ENCODE measurements at regions not wholly inside any gene's neighbourhood (a gene's known extent, or its start where the extent isn't known, plus 50 kb on each side); places are given as distances from the start of the nearest gene placed in this dataset.
A peak's percentile ranks its signal among the peaks of the same experiment; 100 is the strongest.
"Not testable (repeated sequence)": the region's sequence is repeated elsewhere in the genome, so short reads cannot be mapped to it uniquely, and the experiment has no call there.

GRCh38 chr11:29224739-29225384 lies 792.0 kb downstream of the KCNA4 start:
- H3K27ac ChIP-seq (ENCODE audit: low read depth in 1 of 2, low read length in 1 of 2): no peak overlapping the region
- H3K4me1 ChIP-seq (ENCODE audit: control insufficient read depth in 5 of 5, insufficient read depth in 5 of 5, low read length in 5 of 5): no peaks in the 10 kb centered on the region
- WGBS, 2 donors: 76 to 78% methylated on average over 9 of the region's 9 CpGs
- H3K27me3 ChIP-seq (ENCODE audit: control insufficient read depth in 3 of 3, insufficient read depth in 3 of 3, low read length in 2 of 3): no peaks in the 10 kb centered on the region
- TF ChIP-seq CTCF (IDR thresholded peaks at IDR 0.05; ENCODE audit: control extremely low read depth, extremely low read depth): no peak
- no peak overlapping the region for H3K9ac ChIP-seq (ENCODE audit: insufficient read depth in 1 of 2, low read length in 2 of 2)
- ATAC-seq (ENCODE audit: insufficient read depth, low FRiP score) (no peak), DNase-seq (no peak)
- no peak overlapping the region for H3K4me3 ChIP-seq
- H3K9me3 ChIP-seq (ENCODE audit: control insufficient read depth in 4 of 4, insufficient read depth in 3 of 4, low read length in 3 of 4): peaks cover 0 to 2% (median 1%) of the 10 kb centered on the region in 4 donors
- H3K36me3 ChIP-seq (ENCODE audit: control insufficient read depth in 4 of 4, insufficient read depth in 4 of 4, low read length in 4 of 4): no peaks in the 10 kb centered on the region

GRCh38 chr11:29219531-29219930 lies 797.3 kb downstream of the KCNA4 start:
- H3K9ac ChIP-seq (ENCODE audit: insufficient read depth in 1 of 2, low read length in 2 of 2); H3K27ac ChIP-seq (ENCODE audit: low read depth in 1 of 2, low read length in 1 of 2); ATAC-seq (ENCODE audit: insufficient read depth, low FRiP score); H3K9me3 ChIP-seq (ENCODE audit: control insufficient read depth in 4 of 4, insufficient read depth in 3 of 4, low read length in 3 of 4); H3K4me3 ChIP-seq; H3K36me3 ChIP-seq (ENCODE audit: control insufficient read depth in 4 of 4, insufficient read depth in 4 of 4, low read length in 4 of 4); DNase-seq; H3K4me1 ChIP-seq (ENCODE audit: control insufficient read depth in 5 of 5, insufficient read depth in 5 of 5, low read length in 5 of 5); H3K27me3 ChIP-seq (ENCODE audit: control insufficient read depth in 3 of 3, insufficient read depth in 3 of 3, low read length in 2 of 3): not testable (repeated sequence)
- 0 to 47% methylated on average over 1 of the region's 1 CpG for WGBS, 2 donors

DNA sequence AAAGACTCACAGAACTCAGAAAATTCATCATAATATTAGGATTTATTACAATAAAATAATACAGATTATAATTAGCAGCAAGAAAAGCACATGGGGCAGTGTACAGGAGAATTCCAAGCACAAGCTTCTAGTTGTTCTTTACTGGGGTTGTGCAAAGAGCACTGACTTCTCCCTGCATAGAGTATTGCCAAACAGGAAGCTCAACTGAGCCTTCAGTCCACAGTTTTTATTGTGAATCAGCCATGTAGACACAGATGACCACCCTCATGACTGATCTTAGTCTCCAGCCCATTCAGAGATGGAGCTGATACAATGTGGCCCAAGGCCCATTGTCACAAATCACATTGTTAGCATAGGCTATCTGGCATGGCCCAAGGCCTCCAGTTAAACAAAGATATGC lies 798.9 kb downstream of the KCNA4 start:
- Histone ChIP-seq H3K27me3 (ENCODE audit: control insufficient read depth in 3 of 3, insufficient read depth in 3 of 3, low read length in 2 of 3) (no peaks in the 10 kb centered on the region), H3K4me1 (ENCODE audit: control insufficient read depth in 5 of 5, insufficient read depth in 5 of 5, low read length in 5 of 5) (no peaks in the 10 kb centered on the region), H3K27ac (ENCODE audit: low read depth in 1 of 2, low read length in 1 of 2) (no peak overlapping the region), H3K36me3 (ENCODE audit: control insufficient read depth in 4 of 4, insufficient read depth in 4 of 4, low read length in 4 of 4) (no peaks in the 10 kb centered on the region), H3K9me3 (ENCODE audit: control insufficient read depth in 4 of 4, insufficient read depth in 3 of 4, low read length in 3 of 4) (no peaks in the 10 kb centered on the region), H3K9ac (ENCODE audit: insufficient read depth in 1 of 2, low read length in 2 of 2) (no peak overlapping the region), H3K4me3 (no peak overlapping the region)
- no peak for TF ChIP-seq CTCF (IDR thresholded peaks at IDR 0.05; ENCODE audit: control extremely low read depth, extremely low read depth)
- DNase-seq (no peak), ATAC-seq (ENCODE audit: insufficient read depth, low FRiP score) (no peak)

DNA sequence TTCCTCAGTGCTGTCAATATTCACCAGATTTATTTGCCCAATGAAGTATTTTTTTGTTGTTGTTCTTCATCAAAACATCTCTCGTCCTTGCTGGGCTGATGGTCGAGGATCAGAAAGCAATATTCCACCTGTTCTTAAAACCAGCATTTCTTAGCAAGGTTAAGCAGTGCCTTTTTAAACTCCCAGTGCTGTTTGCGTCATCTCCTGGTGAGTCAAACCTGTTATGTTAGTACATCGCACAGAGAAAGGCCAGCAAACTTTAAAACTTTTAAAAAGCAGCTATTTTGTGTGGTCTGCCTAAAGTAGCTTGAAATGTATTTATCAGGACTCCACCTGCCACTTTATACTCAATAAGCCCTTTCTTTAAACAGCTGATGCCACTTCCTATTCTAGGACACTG lies 802.0 kb downstream of the KCNA4 start:
- Histone ChIP-seq H3K27ac (ENCODE audit: low read depth in 1 of 2, low read length in 1 of 2) (no peak overlapping the region), H3K36me3 (ENCODE audit: control insufficient read depth in 4 of 4, insufficient read depth in 4 of 4, low read length in 4 of 4) (no peaks in the 10 kb centered on the region), H3K27me3 (ENCODE audit: control insufficient read depth in 3 of 3, insufficient read depth in 3 of 3, low read length in 2 of 3) (no peaks in the 10 kb centered on the region), H3K9ac (ENCODE audit: insufficient read depth in 1 of 2, low read length in 2 of 2) (no peak overlapping the region), H3K4me3 (no peak overlapping the region), H3K9me3 (ENCODE audit: control insufficient read depth in 4 of 4, insufficient read depth in 3 of 4, low read length in 3 of 4) (no peaks in the 10 kb centered on the region), H3K4me1 (ENCODE audit: control insufficient read depth in 5 of 5, insufficient read depth in 5 of 5, low read length in 5 of 5) (no peaks in the 10 kb centered on the region)
- TF ChIP-seq CTCF (IDR thresholded peaks at IDR 0.05; ENCODE audit: control extremely low read depth, extremely low read depth): no peak
- DNase-seq (peak in 1 of 3 donors; percentile 2), ATAC-seq (ENCODE audit: insufficient read depth, low FRiP score) (no peak)
- 62 to 74% methylated on average over 4 of the region's 4 CpGs for WGBS, 2 donors

Data from lung (tissue), 11 donors.